ENCODE measurements at regions not wholly inside any gene's neighbourhood (a gene's known extent, or its start where the extent isn't known, plus 50 kb on each side); places are given as distances from the start of the nearest gene placed in this dataset.

GRCh38 chr9:109923471-109923760 is 143.4 kb downstream of the PALM2AKAP2 start:
- ChIA-PET POLR2A (ENCODE audit: unreplicated experiment) (interaction anchor here (1.0 kb wide), 1 partner anchor 9 kb away, joined by 3 read pairs; no protein-coding TSS in a partner anchor), CTCF (no interaction called here)
- no peak overlapping the region for H2BK120ac ChIP-seq (ENCODE audit: low read depth, low read length)
- H3K9ac ChIP-seq (ENCODE audit: low read depth, low read length), result no peak overlapping the region
- BruUV-seq (replicated peaks), result no TSS peak
- no peak overlapping the region for H3K56ac ChIP-seq (ENCODE audit: extremely low read depth, insufficient read depth, low read length)
- no peaks in the 10 kb centered on the region for H3K27me3 ChIP-seq (ENCODE audit: control insufficient read depth, insufficient read depth, low read length)
- no peak overlapping the region for H2BK20ac ChIP-seq (ENCODE audit: low read depth, low read length)
- H3K27ac ChIP-seq (ENCODE audit: insufficient read depth, low read length), result no peak overlapping the region
- no peak overlapping the region for H2BK5ac ChIP-seq (ENCODE audit: low read depth, low read length, poor library complexity, severe bottlenecking)
- H3K14ac ChIP-seq (replicated peaks; ENCODE audit: low read depth, low read length), result no peak overlapping the region
- no peak overlapping the region for H4K5ac ChIP-seq (ENCODE audit: low read depth, low read length)
- H2AFZ ChIP-seq (replicated peaks; ENCODE audit: low read length, poor library complexity), result no peak overlapping the region
- peaks cover 12% of the 10 kb centered on the region for H3K9me1 ChIP-seq (ENCODE audit: insufficient read depth, low read length)
- no peak overlapping the region for H3K4me2 ChIP-seq (ENCODE audit: low read depth, low read length)
- intact Hi-C loops (cut with micrococcal nuclease) (no loop called here), dilution Hi-C loops (cut with HindIII; ENCODE audit: low sequenced_read_pairs, unreplicated experiment) (no loop called here), in situ Hi-C loops (cut with MboI; ENCODE audit: low sequenced_read_pairs) (no loop called here)
- no peak overlapping the region for H2BK15ac ChIP-seq (ENCODE audit: low read depth, low read length)
- WGBS, 2 experiments (ENCODE audit: extremely low coverage in 2 of 2, insufficient read length in 1 of 2), result 52% methylated on average over 3 of the region's 5 CpGs; no CpG with 5 or more reads in 1 of the 2 experiments
- no peak overlapping the region for H4K8ac ChIP-seq (ENCODE audit: low read depth in 2 of 2, low read length in 2 of 2)
- no peaks in the 10 kb centered on the region; the same call in 1 of the 2 replicates for H3K4me1 ChIP-seq (ENCODE audit: control insufficient read depth, insufficient read depth, low read length)
- peaks cover 13 to 32% of the 10 kb centered on the region in 2 experiments for H3K79me1 ChIP-seq (ENCODE audit: low read depth in 1 of 2, low read length in 2 of 2)
- no peak overlapping the region for H3K18ac ChIP-seq (ENCODE audit: low read depth, low read length)
- no peak for DNase-seq
- peak; percentile 79 for ATAC-seq (ENCODE audit: low read depth)
- no peak overlapping the region for H2AK5ac ChIP-seq (ENCODE audit: low read depth, low read length)
- TF ChIP-seq, protein P1, sequence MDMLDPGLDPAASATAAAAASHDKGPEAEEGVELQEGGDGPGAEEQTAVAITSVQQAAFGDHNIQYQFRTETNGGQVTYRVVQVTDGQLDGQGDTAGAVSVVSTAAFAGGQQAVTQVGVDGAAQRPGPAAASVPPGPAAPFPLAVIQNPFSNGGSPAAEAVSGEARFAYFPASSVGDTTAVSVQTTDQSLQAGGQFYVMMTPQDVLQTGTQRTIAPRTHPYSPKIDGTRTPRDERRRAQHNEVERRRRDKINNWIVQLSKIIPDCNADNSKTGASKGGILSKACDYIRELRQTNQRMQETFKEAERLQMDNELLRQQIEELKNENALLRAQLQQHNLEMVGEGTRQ (IDR thresholded peaks at IDR 0.05; ENCODE audit: low read depth, low read length), result no peak
- no peak for TF ChIP-seq RFX5 (IDR thresholded peaks at IDR 0.05; ENCODE audit: low read depth, low read length)
- no peak for TF ChIP-seq CTCF (conservative IDR thresholded peaks at IDR 0.05; ENCODE audit: low read depth, low read length)
- no peak for TF ChIP-seq SMC3 (IDR thresholded peaks at IDR 0.05; ENCODE audit: low read depth, low read length)
- no peak for TF ChIP-seq RAD21 (IDR thresholded peaks at IDR 0.05; ENCODE audit: low read length)
- TF ChIP-seq, protein P2, sequence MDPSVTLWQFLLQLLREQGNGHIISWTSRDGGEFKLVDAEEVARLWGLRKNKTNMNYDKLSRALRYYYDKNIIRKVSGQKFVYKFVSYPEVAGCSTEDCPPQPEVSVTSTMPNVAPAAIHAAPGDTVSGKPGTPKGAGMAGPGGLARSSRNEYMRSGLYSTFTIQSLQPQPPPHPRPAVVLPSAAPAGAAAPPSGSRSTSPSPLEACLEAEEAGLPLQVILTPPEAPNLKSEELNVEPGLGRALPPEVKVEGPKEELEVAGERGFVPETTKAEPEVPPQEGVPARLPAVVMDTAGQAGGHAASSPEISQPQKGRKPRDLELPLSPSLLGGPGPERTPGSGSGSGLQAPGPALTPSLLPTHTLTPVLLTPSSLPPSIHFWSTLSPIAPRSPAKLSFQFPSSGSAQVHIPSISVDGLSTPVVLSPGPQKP (IDR thresholded peaks at IDR 0.05; ENCODE audit: borderline replicate concordance, low read depth, low read length), result no peak
- TF ChIP-seq POLR2A (IDR thresholded peaks at IDR 0.05; ENCODE audit: low read depth, low read length), result no peak
- no peak for TF ChIP-seq RCOR1 (IDR thresholded peaks at IDR 0.05; ENCODE audit: insufficient replicate concordance, low read length)
- TF ChIP-seq MXI1 (IDR thresholded peaks at IDR 0.05; ENCODE audit: borderline replicate concordance, low read depth, low read length), result no peak
- TF ChIP-seq MAFK (IDR thresholded peaks at IDR 0.05; ENCODE audit: low read depth, low read length), result no peak
- TF ChIP-seq BHLHE40 (IDR thresholded peaks at IDR 0.05; ENCODE audit: low read depth, low read length), result no peak
- no peaks in the 10 kb centered on the region for H4K20me1 ChIP-seq (ENCODE audit: insufficient read depth, low read length)
- no peaks in the 10 kb centered on the region for H3K9me3 ChIP-seq (ENCODE audit: control insufficient read depth, insufficient read depth, low read length)
- H4K91ac ChIP-seq (ENCODE audit: insufficient read depth, low read depth, low read length), result no peak overlapping the region
- no peak overlapping the region for H3K23ac ChIP-seq (ENCODE audit: low read depth, low read length)
- no peak overlapping the region for H3K4ac ChIP-seq (ENCODE audit: low read depth, low read length)
- H3K4me3 ChIP-seq (ENCODE audit: insufficient read depth, low read depth, low read length), result no peak overlapping the region
- H2AK9ac ChIP-seq (replicated peaks; ENCODE audit: low read depth, low read length, poor library complexity), result no peak overlapping the region
- peaks cover 7% of the 10 kb centered on the region for H3K36me3 ChIP-seq (ENCODE audit: control insufficient read depth, insufficient read depth, low read length)

Data from IMR-90 (cell line).